Suprapubic skin (tissue), 4 donors: ENCODE measurements at regions not wholly inside any gene's neighbourhood (a gene's known extent, or its start where the extent isn't known, plus 50 kb on each side); places are given as distances from the start of the nearest gene placed in this dataset.

Experiments used
- CTCF ChIP-seq, 2 donors: fragments of 200-600 bp in 1 of 2; fragments of 450-650 bp in 1 of 2; sonication (generic) in 1 of 2; IDR thresholded peaks; one replicate each; pipeline ENCODE4 v1.5.1; 2016 to 2019; ENCODE audit warnings: antibody characterized with exemption in 2 of 2, mild to moderate bottlenecking in 1 of 2, moderate library complexity in 1 of 2
- EP300 ChIP-seq: sonication (generic); formaldehyde crosslinking; IDR thresholded peaks from one replicate; pipeline ENCODE4 v1.6.1; 2017; ENCODE audit warnings: antibody characterized with exemption
- POLR2A ChIP-seq, 2 donors: fragments of 450-650 bp; IDR thresholded peaks; one replicate each; pipeline ENCODE4 v1.6.1; 2017; ENCODE audit warnings: antibody characterized with exemption in 2 of 2, mild to moderate bottlenecking in 2 of 2, moderate library complexity in 2 of 2
- POLR2AphosphoS5 ChIP-seq, 3 donors: sonication (generic); formaldehyde crosslinking; IDR thresholded peaks; one replicate each; pipeline ENCODE4 v1.6.1; 2017; ENCODE audit warnings: antibody characterized with exemption in 3 of 3

- TF ChIP-seq CTCF (IDR thresholded peaks at IDR 0.05): no peak
- no peak for TF ChIP-seq POLR2AphosphoS5 (IDR thresholded peaks at IDR 0.05)
- TF ChIP-seq EP300: no peak
- TF ChIP-seq POLR2A (IDR thresholded peaks at IDR 0.05): no peak
Observed at GRCh38 chr14:42248131-42248530, 641.5 kb downstream of the LRFN5 start.
